T47D (cell line): ENCODE measurements at regions not wholly inside any gene's neighbourhood (a gene's known extent, or its start where the extent isn't known, plus 50 kb on each side); places are given as distances from the start of the nearest gene placed in this dataset.

Experiments
- DNase-seq, 2 experiments: peaks; one replicate each; pipeline versions ENCODE4 v3.0.0 to v3.0.0-alpha.2; 2011 to 2012; ENCODE audit warnings: low read depth in 1 of 2, low spot score in 1 of 2
- JUND ChIP-seq: IDR thresholded peaks from 2 replicates; pipeline ENCODE4 v1.6.1; 2012; ENCODE audit warnings: low read depth
- in situ Hi-C: cut with HindIII; loops from 2 replicates; pipeline ENCODE4 v1.10.0; 2016; ENCODE audit warnings: low sequenced_read_pairs, low pct_unique_long_range_greater_than_20kb

- in situ Hi-C loops: no loop called here
- no peak for DNase-seq
- TF ChIP-seq JUND: no peak
Observed at GRCh38 chr6:132910759-132911158, 96.4 kb downstream of the RPS12 start.

GRCh38 chr6:132919045-132919860 lies 104.9 kb downstream of the RPS12 start:
- TF ChIP-seq JUND: no peak
- DNase-seq: peak; percentile 5 to 68
- in situ Hi-C loops: no loop called here

GRCh38 chr6:132927713-132928112 lies 113.3 kb downstream of the RPS12 start:
- in situ Hi-C loops: no loop called here
- TF ChIP-seq JUND: no peak
- no peak for DNase-seq

- TF ChIP-seq JUND: no peak
- in situ Hi-C loops: no loop called here
- no peak for DNase-seq
Observed at GRCh38 chr6:132929141-132929540, 114.8 kb downstream of the RPS12 start.

- DNase-seq: no peak
- in situ Hi-C loops: no loop called here
- no peak for TF ChIP-seq JUND
Observed at GRCh38 chr6:132931313-132931712, 116.9 kb downstream of the RPS12 start.

- DNase-seq: peak in 1 of 2 experiments; percentile 54
- in situ Hi-C loops: no loop called here
- no peak for TF ChIP-seq JUND
Observed at GRCh38 chr6:132931936-132932514, 117.7 kb downstream of the RPS12 start.

GRCh38 chr6:132932588-132932987 lies 118.2 kb downstream of the RPS12 start:
- in situ Hi-C loops: no loop called here
- no peak for TF ChIP-seq JUND
- DNase-seq: peak in 1 of 2 experiments; percentile 10

- no peak for TF ChIP-seq JUND
- no peak for DNase-seq
- in situ Hi-C loops: no loop called here
Observed at GRCh38 chr6:132933090-132933489, 118.7 kb downstream of the RPS12 start.

- no peak for TF ChIP-seq JUND
- in situ Hi-C loops: no loop called here
Observed at GRCh38 chr6:132934496-132934895, 120.1 kb downstream of the RPS12 start.

GRCh38 chr6:132936646-132937045 lies 122.3 kb downstream of the RPS12 start:
- DNase-seq: no peak
- no peak for TF ChIP-seq JUND
- in situ Hi-C loops: no loop called here

More at GRCh38 chr6:132934496-132934895, 120.1 kb downstream of the RPS12 start:
- no peak for DNase-seq

GRCh38 chr6:132937466-132937906 lies 123.1 kb downstream of the RPS12 start:
- DNase-seq: peak; percentile 36 to 82
- no peak for TF ChIP-seq JUND
- in situ Hi-C loops: no loop called here

GRCh38 chr6:132948889-132949288 lies 134.5 kb downstream of the RPS12 start:
- no peak for DNase-seq
- no peak for TF ChIP-seq JUND
- in situ Hi-C loops: no loop called here

GRCh38 chr6:132950566-132950965 lies 136.2 kb downstream of the RPS12 start:
- in situ Hi-C loops: no loop called here
- DNase-seq: no peak
- no peak for TF ChIP-seq JUND
